GM21390 (cell line): ENCODE measurements at regions not wholly inside any gene's neighbourhood (a gene's known extent, or its start where the extent isn't known, plus 50 kb on each side); places are given as distances from the start of the nearest gene placed in this dataset.
"Not testable (repeated sequence)": the region's sequence is repeated elsewhere in the genome, so short reads cannot be mapped to it uniquely, and the experiment has no call there.

Experiments used
- ATAC-seq: cut with Tn5 transposase; IDR thresholded peaks from one replicate; pipeline ENCODE4 v1.9.1; 2021; ENCODE audit not compliant: unreplicated experiment

DNA sequence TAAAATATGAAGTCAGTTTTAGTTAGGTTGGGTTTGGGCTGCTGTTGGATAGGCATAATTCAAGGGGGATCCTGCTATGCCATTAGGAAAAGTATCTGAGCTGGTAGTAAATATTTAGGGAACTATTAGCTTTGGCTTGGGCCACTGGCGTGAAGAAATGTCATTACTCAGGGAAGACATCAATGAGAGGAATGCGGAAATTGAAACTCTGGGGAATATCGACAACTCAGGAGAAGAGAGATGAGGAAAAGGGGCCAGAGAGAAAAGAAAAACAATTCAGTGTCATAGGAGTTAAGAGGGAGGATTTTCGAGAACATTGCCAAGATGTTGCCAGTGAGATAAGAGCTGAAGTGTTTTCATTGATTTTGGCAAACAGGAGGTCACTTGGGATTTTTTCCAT is 149.7 kb upstream of the PARD3B start:
- ATAC-seq = no peak

DNA sequence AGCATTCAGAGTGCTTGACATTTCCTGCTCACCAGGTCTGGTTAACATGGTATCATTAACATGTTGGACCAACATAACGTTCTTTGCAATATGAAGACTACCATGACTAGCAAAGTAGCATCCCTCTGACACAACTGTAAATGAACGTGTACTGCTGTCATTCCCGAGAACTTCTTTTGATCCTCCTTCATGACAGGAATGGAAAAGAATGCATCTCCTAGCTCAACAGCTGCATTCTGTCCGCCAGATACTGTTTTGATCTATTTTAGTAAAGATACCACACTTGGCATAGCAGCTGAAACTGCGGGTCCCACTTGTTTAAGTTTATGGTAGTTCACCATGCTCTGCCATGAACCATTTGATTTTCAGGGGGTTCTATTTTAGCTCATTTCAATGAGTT is 144.2 kb upstream of the PARD3B start:
- no peak for ATAC-seq

DNA sequence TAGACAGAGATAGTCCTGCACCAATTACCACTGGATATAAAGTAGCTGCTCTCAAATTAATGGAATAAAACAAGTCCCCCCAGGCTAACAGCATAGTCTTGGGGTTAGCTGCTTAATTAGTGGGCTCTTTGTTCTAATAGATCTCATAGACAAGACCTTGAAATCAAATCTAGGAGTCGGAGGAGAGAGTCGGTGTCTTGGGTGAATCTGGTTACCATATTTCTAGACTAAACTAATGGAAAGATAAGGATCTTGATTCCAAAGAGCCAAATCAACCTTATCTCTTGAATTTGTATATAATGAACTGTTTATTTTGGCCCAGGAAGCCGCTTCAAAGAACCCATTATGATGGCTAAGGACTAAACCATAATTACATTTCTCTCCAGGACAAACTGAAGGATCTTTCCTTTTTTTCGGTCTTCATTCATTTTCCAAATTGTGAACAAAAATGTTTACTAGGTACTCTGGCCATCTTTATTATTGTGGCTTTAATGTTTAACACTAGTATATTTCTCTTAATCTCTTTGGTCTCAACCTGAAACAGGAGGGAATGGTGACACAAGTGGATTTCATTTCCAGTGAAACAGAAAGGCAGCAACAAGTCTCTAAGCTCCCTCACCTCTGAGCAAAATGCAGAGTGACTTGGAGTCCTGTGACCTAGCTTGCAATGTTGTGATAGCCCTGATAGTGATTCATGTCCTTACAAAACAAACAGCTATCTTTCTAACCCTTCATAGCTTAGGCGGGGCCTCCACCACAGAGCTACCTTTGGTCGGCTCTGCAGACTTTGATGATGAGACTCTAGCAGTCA is 137.9 kb upstream of the PARD3B start:
- ATAC-seq = no peak

DNA sequence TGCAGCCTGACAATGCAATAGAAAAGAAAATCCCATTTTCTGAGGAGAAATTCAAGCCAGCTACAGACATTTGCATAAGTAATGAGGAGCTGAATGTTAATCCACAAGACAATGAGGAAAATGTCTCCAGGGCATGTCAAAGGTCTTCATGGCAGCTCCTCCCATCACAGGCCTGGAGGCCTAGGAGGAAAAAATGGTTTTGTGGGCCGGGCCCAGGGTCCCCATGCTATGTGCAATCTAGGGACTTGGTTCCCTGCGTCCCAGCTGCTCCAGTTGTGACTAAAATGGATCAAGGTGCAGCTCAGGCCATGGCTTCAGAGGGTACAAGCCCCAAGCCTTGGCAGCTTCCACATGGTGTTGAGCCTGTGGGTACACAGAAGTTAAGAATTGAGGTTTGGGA is 132.5 kb upstream of the PARD3B start:
- not testable (repeated sequence) for ATAC-seq

DNA sequence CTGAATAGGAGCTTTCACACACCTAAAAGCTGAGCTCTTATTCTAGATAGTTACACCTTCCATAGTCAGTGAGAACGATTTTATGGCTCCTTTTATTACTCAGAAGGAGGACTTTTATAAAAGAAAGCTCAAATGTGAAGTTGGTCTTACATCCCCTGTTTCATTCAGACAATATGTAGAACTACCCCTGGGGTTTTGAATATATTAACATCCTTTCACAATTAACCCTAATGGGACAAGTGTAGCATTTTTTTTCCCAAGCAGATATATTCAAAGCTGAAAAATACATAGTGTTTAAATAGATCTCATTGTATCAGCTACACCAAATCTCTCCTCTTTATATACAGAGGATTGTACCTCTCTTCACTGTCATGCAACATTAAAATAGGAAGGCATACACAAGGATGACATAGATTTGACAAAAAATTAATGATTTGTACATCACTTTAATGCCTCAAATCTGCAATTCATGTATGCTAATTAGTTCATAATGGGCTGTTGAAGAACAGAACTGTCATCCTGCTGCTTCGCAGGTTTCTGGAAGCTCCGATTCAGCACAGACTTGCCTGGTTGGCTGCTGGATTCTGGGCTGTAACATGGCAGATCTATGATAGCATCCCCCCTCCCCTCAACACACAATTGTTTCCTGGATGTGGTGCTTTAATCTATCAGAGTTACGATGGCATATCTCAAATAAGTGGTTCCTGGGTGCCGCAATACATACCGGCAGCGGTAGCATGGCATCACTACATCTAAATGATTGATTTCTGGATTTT is 129.7 kb upstream of the PARD3B start:
- no peak for ATAC-seq

DNA sequence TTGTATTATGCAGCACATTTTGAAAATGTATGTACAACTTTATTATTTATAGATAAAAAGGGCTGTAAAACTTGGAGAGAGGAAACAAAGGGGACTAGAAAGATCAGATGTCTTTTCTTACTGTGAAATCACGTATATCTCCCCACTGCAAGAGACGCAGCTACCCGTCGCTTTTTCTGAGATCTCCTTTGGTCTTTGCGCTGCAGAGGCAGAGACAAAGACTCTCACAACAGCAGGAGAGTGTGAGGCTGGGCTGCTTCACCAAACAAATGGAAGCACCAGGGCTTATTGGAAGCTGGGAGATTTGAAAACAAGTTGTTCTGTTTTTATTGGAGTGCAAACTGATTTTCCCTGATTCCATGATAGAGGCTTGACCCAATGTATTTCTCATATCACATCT is 129.0 kb upstream of the PARD3B start:
- no peak for ATAC-seq

DNA sequence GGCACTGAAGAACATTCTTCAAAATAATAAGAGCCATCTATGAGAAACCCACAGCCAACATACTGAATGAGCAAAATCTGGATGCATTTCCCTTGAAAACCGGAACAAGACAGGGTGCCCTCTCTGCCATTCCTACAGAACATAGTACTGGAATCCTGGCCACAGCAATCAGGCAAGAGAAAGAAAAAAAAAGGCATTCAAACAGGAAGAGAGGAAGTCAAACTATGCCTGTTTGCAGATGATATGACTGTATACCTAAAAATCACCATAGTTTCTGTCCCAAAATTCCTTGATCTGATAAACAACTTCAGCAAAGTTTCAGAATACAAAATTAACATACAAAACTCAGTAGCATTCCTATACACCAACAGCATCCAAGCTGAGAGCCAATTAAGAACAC is 119.5 kb upstream of the PARD3B start:
- ATAC-seq = no peak

DNA sequence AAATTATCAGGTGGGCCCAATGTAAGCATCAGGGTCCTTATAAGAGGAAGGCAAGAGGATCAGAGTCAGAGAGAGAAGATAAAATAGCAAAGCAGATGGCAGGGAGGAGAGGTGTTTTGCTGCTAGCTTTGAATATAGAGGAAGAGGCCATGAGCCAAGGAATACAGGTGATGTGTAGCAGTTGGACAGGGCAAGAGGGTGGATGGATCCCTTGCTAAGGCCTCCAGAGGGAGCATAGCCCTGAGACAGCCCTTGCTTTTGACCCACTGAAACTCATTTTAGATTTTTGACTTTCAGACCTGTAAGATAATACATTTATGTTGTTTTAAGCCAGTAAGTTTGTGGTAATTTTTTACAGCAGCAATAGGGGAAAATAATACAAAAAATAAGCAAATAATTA is 116.6 kb upstream of the PARD3B start:
- ATAC-seq = no peak

DNA sequence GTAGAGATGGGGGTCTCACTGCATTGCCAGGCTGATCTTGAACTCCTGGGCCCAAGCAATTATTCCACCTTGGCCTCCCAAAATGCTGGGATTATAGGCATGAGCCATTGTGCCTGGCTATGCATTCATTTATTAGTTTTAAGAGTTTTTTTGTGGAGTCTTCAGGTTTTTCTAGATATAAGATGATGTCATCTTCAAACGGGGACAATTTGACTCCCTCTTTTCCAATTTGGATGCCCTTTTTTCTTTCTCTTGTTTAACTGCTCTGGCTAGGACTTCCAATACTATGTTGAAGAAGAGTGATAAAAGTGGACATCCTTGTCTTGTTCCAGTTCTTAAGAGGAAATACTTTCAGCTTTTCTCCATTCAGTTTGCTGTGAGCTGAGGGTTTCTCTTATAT is 113.7 kb upstream of the PARD3B start:
- no peak for ATAC-seq

DNA sequence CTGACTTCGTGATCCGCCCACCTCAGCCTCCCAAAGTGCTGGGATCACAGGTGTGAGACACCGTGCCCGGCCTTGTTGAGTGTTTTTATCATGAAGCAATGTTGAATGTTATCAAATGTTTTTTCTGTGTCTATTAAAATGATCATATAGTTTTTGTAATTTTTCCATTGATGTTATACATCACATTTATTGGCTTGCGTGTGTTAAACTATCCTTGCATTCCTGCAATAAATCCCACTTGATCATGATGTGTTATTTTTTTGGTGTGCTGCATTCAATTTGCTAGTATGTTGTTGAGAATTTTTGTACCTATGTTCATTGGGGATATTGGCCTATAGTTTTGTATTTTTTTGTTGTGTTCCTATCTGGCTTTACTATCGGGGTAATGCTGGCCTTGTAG is 113.1 kb upstream of the PARD3B start:
- no peak for ATAC-seq

DNA sequence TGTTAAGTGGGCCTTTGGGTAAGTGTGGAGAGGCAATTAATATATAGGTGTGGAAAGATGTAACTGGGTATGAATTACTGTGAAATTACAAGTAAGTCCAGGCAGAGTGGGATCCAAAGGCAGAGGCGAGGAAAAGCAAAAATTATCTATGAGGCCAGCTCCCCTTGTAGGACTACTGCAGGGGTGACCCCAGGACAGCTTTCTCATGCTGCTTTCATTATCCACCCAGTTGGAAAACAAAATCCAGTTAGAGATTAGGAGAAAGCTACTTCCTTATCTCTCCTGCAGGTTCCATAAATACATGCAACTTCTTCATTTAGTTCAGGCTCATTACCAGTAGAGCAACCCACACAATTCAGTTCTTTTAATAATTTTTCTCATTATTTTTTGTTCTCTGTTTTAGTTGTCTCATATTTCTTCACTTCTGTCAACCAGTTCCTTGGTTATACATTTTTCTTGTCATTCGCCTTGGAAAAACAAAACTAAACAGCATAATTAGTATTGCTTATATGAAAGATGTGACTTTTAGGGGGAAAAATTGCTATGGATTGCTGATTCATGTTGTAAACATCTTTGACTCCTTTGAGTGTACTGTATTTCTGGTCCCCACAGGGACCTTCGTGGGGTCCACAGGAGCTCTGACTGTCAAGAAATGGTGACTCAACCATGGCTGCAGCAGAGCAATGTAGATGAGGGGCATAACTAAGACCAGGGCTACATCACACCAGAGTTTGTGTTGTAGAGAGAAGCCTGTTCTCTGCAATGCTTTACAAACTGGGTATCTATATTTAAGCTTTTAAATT is 110.4 kb upstream of the PARD3B start:
- ATAC-seq = no peak

DNA sequence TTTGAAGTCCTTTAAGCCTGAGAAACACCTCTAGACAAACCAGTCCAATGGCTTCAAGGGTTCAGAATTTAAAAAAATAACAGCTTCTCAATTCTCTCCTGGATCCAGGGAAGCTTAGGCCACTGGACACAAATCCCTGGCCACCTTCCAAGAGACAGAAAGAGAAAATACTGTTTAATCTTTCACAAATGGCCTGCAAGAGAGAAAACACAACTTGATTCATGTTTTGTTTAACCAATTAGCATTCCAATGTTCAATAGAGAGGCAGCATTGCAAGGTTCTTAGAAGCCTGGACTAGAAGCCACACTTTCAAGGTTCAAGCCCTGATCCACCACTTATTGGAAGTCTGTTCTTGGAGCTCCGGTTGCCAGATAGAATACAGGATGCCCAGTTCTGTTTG is 109.0 kb upstream of the PARD3B start:
- no peak for ATAC-seq

DNA sequence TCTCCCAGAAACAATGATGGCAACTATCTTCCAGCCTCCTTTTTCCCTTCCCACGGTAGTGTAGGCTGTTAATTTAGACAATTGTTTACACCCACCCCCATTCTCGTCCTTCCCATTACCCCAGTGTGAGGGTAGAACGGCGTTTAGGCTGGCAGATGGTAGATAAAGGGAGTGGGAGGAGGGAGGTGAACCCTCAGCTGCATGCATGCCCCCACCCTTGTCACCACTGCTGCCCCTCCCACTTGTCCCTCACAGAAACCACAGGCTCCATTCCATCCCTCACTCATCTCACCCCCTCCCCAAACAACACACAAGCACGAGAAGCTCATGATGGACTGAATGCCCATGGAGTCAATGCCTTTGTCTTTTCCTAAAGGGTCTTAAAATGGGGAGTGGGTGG is 107.9 kb upstream of the PARD3B start:
- ATAC-seq = no peak

DNA sequence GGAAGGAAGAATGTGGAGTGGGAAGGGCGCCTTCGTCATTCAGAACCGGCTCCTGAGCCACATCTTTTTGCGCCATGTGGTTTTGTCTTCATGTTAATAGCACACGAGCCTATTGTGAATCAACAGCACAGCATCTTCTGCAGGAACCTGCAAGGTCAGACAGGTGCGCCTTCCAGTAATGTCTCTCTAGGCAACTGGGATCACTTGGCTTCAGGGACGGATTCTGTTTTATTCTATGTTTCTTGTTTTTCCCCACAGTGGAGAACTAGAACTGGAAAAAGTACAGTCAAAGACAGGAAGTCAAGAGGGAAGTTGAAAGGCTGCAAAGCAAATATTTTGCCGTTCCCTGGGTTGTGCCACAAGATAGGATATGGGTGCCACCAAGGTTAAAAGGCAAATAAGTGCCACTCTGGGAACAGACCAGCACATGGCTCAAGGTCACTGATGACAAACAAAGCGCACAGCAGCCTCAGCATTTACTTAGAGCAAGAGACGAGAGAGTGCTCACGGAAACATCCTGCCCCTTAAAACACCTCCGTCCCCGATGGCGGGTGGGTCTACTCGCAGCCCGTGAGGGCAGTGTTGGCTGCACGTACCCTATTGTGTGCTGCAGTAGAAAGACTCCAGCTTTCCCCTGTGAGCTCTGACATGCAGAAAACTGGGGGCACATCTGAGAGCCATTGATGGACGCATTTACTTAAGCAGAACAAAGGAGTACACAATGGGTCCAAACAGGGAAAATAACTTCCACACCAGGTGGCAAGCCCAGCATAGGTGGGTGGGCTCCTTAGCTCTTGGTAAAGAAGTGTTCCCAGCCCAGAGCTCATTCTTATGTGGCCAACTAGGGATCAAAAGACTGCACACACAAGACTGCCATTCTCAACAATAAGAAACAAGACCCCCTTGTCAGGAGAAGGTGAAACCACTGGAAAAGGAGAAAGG is 107.2 kb upstream of the PARD3B start:
- no peak for ATAC-seq

DNA sequence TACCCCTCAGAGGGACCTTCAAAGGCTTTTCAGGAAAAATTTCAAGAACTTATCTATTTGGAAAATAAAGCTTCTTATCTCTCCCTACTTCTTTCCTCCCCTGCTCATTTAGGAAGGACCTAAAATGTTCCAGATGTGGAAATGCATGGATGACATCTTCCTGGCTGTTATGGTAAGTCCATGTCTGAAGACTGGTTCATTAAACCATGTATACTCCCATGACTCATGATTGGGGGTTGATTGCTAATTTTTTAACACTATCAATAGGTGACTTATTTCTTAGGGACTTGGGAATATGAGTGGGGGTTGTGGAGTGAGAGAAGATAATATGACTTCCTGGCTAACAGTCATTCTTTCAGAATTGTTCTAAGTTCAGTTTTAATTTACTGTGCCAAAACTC is 104.0 kb upstream of the PARD3B start:
- no peak for ATAC-seq

DNA sequence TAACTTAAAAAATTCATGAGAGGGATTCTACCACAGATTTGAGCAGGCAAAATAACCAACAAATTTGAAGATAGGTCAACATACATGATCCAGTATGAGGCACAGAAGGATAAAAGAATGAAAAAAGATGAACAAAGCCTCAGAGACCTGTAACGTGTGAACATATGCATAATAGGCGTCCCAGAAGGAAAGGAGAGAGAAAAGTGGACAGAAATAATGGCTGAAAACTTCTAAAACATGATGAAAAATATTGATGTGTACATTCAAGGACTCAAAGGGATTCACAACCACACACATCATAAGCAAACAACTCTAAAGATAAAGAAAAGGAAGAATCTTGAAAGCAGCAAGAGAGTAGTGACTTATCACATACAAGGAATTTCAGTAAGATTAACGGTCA is 100.1 kb upstream of the PARD3B start:
- ATAC-seq = no peak

DNA sequence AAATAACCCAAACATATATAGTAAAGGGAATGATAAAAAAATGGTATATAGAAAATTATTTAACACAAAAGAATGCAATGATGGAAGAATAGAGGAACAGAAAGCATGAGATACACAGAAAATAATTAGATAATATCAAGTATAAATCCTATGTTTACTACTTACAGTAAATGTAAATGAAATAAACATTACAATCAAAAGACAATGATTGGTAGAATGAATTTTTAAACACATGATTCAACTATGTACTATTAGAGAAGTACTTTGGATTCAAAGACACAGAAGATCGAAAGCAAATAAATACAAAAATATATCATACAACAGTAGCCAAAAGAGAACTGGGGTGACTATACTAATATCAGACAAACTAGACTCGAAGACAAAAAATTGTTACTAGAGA is 97.6 kb upstream of the PARD3B start:
- no peak for ATAC-seq

DNA sequence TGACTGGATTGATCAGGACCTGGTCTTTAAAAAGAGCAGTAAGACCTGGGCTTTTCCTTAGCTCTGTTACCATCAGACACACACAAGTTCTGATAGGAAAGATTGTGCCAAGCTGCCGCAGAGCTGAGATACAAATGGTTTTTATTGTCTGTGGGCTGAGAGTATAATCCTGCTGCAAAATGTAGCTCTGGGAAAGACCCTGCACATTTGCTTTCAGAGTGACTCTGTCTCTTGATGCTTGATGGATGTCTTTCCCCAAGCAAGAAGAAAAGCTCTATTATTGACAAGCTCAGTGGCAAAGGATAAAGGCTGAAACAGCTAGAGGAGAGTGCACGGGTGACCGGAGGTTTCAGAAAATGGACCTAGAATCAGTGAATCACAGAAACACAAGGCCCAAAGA is 95.3 kb upstream of the PARD3B start:
- ATAC-seq = no peak

DNA sequence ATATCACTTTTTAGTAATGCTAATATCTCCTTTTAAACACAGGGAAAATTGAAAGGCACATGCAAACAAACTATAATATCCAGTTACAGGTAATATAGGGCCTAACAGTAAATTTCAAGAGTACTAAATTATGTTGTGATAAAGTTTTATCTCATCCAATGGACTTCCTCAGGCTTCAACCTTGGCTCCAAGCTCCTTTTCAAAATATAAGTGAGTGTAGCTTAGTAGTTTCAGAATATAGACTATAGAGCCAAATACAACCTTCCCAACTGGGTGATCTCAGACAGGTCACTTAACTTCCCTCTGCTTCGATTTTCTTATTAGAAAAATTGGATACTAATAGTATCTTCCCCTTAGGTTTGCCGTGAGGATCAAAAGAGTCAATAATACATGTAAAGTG is 93.5 kb upstream of the PARD3B start:
- no peak for ATAC-seq

DNA sequence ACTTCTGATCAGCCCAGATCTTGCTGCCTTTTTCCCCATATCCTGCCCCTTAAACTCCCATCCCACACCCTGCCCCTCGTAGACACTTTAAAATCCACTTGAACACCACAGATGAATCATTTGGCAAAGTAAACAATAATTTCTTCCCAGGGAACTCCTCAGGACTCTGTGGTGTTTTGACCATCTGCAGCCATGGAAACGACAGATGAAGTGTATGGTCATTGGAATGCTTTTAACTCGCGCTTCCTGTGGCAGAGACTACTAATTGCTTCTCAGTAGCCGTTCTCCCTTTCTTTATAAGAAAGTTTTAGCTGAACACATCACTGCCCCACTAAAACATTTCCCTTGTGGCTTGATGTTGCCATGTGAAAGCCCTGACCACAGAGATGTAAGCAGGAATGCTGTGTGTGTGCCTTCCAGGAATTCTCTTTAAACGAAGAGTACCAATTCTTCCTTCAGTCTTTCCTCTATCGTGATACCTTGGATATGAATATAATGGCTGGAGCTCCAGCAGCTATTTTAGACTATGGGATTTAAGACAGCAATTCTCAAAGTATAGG is 92.7 kb upstream of the PARD3B start:
- ATAC-seq = no peak
